Central memory CD8-positive, alpha-beta T cell (primary cell): ENCODE measurements at regions not wholly inside any gene's neighbourhood (a gene's known extent, or its start where the extent isn't known, plus 50 kb on each side); places are given as distances from the start of the nearest gene placed in this dataset.

ENCODE experiments used
- ATAC-seq: fragments of 150-1000 bp; cut with Tn5 transposase; replicated peaks from 2 replicates; pipeline ENCODE4 v1.10.0; 2022; ENCODE audit warnings: mild to moderate bottlenecking, moderate FRiP score, moderate number of reproducible peaks; ENCODE audit not compliant: poor library complexity, severe bottlenecking; ENCODE audit errors: extremely low read depth
- DNase-seq, 2 donors: peaks; one replicate each; pipeline ENCODE4 v3.0.0; 2021; ENCODE audit warnings: low spot score in 2 of 2
- H3K27ac Mint-ChIP-seq: one replicate; pipeline ENCODE4 v1.8.0; 2022; ENCODE audit warnings: low read depth, mild to moderate bottlenecking, moderate library complexity, mixed read lengths
- H3K27me3 Mint-ChIP-seq: one replicate; pipeline ENCODE4 v1.8.0; 2022; ENCODE audit warnings: mixed read lengths
- H3K36me3 Mint-ChIP-seq: one replicate; pipeline ENCODE4 v1.8.0; 2022; ENCODE audit warnings: mild to moderate bottlenecking, moderate library complexity, mixed read lengths; ENCODE audit not compliant: insufficient read depth
- H3K4me1 Mint-ChIP-seq: one replicate; pipeline ENCODE4 v1.8.0; 2022; ENCODE audit warnings: mixed read lengths
- H3K4me3 Mint-ChIP-seq: one replicate; pipeline ENCODE4 v1.8.0; 2022; ENCODE audit warnings: mild to moderate bottlenecking, moderate library complexity, mixed read lengths
- H3K9me3 Mint-ChIP-seq: one replicate; pipeline ENCODE4 v1.8.0; 2022; ENCODE audit warnings: mixed read lengths

DNA sequence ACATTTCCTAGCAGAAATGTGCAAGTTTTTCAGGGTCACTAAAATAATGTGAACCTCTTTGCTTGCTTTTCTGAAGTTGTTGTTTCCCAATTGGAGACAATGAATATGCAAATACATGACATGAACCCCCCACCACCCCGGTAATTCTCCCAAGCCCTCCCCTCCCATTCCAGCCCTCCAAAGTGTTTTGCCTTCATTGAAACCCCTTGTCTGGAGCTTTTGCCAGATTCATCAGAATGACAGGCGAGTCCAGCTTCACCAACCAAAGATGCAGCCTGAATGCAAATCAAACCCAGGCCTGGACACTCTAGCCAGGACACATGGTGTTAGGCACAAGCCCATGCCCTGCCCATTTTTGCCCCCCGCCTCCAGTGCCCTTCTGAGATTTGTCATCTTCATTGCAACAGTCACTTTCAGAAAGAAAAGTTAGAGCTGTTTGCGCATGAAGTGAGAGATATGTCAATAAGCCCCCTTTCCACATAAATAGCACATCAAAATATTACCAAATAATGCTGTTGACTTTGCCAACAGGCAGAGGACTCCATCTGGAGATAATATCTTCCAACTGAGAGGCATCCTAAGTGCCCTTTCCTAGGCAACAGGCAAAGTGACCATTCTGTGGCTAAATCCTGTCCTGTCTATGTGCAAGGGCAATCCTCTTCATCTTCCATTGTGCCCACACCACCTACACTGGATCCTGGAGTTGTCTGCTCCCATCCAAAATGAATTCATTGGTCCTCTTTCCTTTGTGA lies 145.6 kb upstream of the NFIA start:
- H3K36me3 Mint-ChIP-seq, result no peaks in the 10 kb centered on the region
- H3K4me1 Mint-ChIP-seq, result no peaks in the 10 kb centered on the region
- no peak for ATAC-seq
- no peak overlapping the region for H3K4me3 Mint-ChIP-seq
- no peaks in the 10 kb centered on the region for H3K9me3 Mint-ChIP-seq
- peaks cover 45% of the 10 kb centered on the region for H3K27me3 Mint-ChIP-seq
- no peak for DNase-seq
- H3K27ac Mint-ChIP-seq, result no peak overlapping the region

DNA sequence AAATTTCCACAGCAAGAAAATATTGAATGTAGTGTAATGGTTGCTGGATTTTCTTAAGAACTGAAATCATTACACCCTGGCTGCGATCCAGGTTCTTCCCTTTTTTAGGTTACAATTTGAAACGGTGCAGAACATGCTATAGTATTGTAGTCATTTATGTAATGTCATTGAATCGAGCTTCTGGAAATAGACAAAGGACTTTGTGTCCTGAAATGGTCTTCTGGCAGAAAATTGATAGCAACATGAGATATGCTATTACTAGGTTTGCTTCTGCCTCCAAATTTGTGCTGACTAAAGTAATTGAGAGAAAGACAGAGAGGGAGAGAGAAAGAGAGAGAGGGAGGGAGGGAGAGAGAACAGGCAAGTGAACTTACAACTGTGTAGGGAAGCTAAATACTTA lies 146.2 kb upstream of the NFIA start:
- Mint-ChIP-seq H3K36me3 (no peaks in the 10 kb centered on the region), H3K9me3 (no peaks in the 10 kb centered on the region), H3K4me3 (no peak overlapping the region), H3K4me1 (no peaks in the 10 kb centered on the region), H3K27me3 (peaks cover 50% of the 10 kb centered on the region), H3K27ac (no peak overlapping the region)
- no peak for ATAC-seq
- DNase-seq, result no peak

DNA sequence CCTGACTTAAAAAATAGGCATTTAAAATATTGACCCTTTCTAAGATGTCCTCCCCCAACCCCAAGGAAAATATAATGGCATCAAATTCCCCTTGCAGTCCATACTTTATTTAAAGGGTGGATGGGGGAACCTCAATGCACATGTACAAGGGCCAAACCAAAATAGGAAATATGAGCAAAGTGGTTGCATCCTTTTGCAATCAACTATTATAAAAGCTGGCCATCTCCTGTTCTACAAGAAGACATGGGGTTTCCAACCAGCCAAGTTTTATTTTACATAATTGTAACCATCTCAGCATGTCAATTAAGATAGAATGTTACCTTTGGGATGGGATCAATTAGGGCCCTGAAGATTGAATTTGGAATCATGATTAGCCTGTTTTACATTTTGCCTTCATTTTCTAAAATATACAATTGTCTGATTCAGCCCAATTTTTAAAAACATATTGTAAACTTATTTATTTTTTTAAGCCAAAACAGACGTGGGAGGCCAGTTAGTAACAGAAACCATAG lies 146.7 kb upstream of the NFIA start:
- Mint-ChIP-seq H3K36me3 (no peaks in the 10 kb centered on the region), H3K9me3 (no peaks in the 10 kb centered on the region), H3K27me3 (peaks cover 46% of the 10 kb centered on the region), H3K4me1 (no peaks in the 10 kb centered on the region), H3K4me3 (no peak overlapping the region), H3K27ac (no peak overlapping the region)
- no peak for ATAC-seq
- DNase-seq, result no peak

DNA sequence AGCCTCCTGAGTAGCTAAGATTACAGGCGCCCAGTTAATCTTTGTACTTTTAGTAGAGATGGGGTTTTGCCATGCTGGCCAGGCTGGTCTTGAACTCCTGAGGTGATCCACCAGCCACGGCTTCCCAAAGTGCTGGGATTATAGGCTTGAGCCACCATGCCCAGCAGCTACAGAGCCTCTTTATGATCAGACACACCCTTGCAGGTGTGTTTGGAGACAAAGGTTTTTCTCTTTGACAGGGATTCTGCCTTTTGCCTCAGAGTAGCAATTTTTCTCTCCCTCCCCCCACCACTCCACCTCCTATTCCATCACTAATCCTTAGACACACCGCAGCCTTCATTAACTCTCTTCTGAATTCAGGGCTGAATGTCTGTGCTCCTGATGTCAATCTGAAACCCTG lies 152.2 kb upstream of the NFIA start:
- H3K9me3 Mint-ChIP-seq, result no peaks in the 10 kb centered on the region

DNA sequence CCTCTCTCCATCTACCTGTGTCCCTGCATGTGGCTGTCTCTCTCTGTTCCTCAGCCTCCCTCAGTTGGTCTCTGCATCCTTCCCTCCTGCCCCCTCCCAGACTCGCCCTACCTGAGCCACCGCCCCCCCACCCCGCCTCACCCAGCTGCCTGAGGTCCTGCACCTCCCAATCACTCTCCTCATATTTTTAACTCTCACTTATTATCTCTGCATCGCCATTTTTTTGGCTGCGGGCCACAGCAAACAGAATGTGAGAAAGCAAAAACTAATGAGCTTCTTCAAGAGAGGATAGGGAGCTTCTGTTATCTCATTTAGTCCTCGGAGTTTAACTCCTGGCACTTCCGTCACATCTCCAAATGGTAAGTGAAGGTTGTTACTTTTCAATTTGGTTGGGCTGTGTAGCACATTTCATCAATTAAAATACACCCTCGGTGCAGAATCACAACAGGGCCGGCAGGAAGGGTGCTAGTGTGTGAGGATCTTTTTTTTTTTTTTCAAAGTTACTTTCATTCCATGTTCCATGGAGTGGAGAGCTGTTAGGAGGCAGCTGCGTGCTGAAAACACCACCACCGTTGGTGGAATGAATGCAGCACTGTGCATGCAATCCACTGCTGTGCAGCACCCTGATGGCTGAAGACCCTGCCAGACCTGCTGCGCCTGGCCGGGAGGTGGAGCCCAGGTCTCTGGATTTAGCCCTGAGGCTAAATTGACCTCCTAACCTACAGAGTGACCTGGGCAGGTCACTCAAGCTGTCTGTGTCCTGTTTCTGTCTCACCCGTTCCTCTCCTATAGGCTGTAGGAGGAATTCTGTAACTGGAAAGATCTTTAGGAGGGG lies 157.2 kb upstream of the NFIA start:
- H3K4me1 Mint-ChIP-seq, result no peaks in the 10 kb centered on the region
- H3K36me3 Mint-ChIP-seq, result no peaks in the 10 kb centered on the region
- H3K27me3 Mint-ChIP-seq, result no peaks in the 10 kb centered on the region
- H3K27ac Mint-ChIP-seq, result no peak overlapping the region
- no peak for ATAC-seq
- no peaks in the 10 kb centered on the region for H3K9me3 Mint-ChIP-seq
- no peak for DNase-seq
- H3K4me3 Mint-ChIP-seq, result no peak overlapping the region

More for the DNA sequence above, 152.2 kb upstream of the NFIA start:
- ATAC-seq (no peak), DNase-seq (no peak)
- no peak overlapping the region for H3K27ac Mint-ChIP-seq
- H3K4me1 Mint-ChIP-seq, result no peaks in the 10 kb centered on the region
- H3K27me3 Mint-ChIP-seq, result peaks cover 12% of the 10 kb centered on the region
- no peaks in the 10 kb centered on the region for H3K36me3 Mint-ChIP-seq
- H3K4me3 Mint-ChIP-seq, result no peak overlapping the region

DNA sequence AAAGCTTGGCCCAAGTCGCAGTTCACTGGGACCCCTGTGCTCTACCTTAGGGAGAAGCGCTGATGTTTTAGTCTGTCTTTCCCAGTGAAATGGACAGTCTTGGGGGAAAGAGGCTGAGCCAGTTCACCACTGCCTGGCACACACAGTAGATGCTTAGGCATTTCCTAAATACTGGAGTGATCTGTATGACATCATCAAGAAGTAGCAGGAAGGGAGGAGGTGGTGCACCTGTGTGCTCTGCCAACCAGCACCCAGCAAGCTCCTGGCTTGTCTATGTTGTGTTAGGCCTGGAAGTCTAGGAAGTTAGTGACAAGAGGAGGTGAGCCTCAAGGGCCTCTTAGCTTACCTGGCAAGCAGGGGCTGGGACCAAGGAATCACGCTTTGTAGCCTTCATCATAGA lies 158.2 kb upstream of the NFIA start:
- Mint-ChIP-seq H3K9me3 (no peaks in the 10 kb centered on the region), H3K36me3 (no peaks in the 10 kb centered on the region), H3K4me3 (no peak overlapping the region), H3K4me1 (no peaks in the 10 kb centered on the region), H3K27me3 (no peaks in the 10 kb centered on the region), H3K27ac (no peak overlapping the region)
- DNase-seq (no peak), ATAC-seq (no peak)

DNA sequence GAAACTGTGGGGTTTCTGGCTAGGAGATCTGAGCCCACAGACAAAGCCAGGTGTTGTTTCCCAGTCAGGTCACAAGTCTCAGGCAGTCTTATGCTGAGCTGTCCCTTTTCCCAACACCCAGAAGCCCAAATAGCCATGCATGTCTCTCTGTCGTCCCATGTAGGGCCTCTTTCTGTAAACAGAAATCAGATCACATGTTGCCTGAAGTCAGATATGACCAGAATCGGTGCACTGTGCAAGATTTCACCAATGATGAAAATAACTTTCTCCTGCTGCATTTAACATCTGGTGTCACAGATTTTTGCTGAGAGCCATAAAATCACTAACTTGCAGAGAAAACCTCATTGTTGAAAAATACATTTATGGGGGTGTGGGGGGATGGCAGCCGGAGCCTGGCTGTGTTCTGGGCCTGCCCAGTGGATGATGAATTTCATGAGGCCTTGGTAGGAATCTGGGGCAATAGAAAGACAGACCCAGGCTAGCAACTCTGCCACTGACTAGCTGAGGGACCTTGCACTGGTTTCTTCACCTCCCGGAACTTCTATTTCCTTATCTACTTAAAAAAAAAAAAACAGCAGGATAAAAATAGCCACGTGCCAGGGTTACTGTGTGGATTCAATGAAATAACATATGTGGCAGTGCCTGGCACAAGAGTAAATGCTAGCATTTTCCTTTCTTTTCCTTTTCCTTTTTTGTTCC lies 158.8 kb upstream of the NFIA start:
- no peaks in the 10 kb centered on the region for H3K27me3 Mint-ChIP-seq
- no peaks in the 10 kb centered on the region for H3K9me3 Mint-ChIP-seq
- no peaks in the 10 kb centered on the region for H3K36me3 Mint-ChIP-seq
- ATAC-seq (no peak), DNase-seq (no peak)
- H3K4me1 Mint-ChIP-seq, result no peaks in the 10 kb centered on the region
- no peak overlapping the region for H3K4me3 Mint-ChIP-seq
- no peak overlapping the region for H3K27ac Mint-ChIP-seq

DNA sequence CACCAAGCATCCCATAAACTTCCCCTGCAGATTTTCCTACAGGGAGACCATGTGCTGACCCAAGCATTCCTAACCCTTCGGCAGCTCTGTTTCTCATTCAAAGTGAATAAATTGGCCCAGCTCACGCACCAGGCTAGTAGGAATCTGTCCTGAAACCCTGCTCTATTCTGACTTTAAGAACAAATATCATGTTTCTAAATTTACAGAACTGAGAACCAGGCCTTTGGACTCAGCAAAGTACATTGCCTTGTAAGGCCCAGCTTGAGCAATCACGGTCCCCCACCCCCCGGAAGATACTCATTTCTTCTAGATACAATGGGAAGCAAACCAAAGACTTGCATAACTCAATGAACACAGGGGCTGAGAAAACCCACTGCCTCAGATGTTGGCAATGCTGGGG lies 160.1 kb upstream of the NFIA start:
- no peak for ATAC-seq
- Mint-ChIP-seq H3K9me3 (no peaks in the 10 kb centered on the region), H3K4me1 (no peaks in the 10 kb centered on the region), H3K36me3 (no peaks in the 10 kb centered on the region), H3K27ac (no peak overlapping the region), H3K4me3 (no peak overlapping the region), H3K27me3 (no peaks in the 10 kb centered on the region)
- DNase-seq, result no peak

DNA sequence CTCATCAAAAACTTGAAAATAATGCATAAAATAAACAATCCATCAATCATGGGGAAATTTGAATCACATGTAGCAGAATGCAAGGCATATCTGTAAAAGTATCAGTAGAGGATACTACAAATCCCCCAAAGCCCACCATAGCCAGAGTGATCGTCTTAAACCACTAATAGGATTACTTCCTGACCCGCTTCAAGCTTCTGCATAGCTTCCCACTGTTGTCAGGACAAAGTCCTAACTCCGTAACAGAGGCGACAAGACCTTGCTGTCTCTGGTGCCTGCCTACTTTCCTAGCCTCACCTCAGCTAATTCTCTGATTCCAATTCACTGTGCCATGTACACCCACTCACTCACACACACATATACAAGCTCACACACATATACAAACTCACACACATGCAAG lies 161.2 kb upstream of the NFIA start:
- no peak for ATAC-seq
- no peak overlapping the region for H3K27ac Mint-ChIP-seq
- no peak overlapping the region for H3K4me3 Mint-ChIP-seq
- no peaks in the 10 kb centered on the region for H3K36me3 Mint-ChIP-seq
- no peaks in the 10 kb centered on the region for H3K9me3 Mint-ChIP-seq
- peaks cover 8% of the 10 kb centered on the region for H3K27me3 Mint-ChIP-seq
- no peak for DNase-seq
- H3K4me1 Mint-ChIP-seq, result no peaks in the 10 kb centered on the region

DNA sequence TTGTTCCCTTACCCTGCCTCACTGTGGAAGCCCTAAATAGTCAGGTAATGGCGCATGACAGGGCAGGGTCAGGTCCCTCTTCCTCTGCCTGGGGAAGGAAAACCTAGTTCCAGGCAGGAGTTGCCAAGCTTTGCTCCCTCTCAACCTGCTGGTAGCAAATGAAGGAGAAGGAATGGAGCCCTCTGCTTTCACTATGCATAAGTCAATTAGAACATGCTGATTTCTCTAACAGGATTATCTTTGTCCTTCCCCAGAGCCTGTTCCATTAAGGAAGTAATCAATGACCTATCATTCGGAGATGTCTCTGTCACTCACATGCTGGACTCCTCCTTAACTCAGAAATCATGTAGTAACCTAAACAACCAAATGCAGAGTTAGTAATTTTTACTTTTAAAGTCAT lies 161.8 kb upstream of the NFIA start:
- Mint-ChIP-seq H3K4me1 (no peaks in the 10 kb centered on the region), H3K36me3 (no peaks in the 10 kb centered on the region), H3K4me3 (no peak overlapping the region), H3K27me3 (peaks cover 9% of the 10 kb centered on the region), H3K27ac (no peak overlapping the region), H3K9me3 (no peaks in the 10 kb centered on the region)
- DNase-seq (no peak), ATAC-seq (no peak)

DNA sequence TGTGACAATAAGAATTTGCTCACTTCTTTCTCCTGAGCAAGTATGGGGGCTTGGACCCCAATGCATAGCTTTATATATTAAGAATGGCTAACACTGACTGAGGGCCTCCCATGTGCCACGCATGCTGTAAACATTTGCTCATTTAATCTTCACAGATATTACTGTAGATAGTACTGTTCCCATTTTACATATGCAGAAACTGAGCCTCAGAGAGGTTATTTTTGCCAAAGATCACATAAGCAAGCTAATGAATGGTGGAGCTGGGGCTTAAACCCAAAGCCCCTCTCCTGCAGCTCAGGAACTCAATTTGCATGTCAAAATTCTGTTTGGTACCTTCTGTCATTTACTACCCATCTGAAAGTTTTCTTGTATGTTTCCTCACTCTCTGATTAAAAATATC lies 163.5 kb upstream of the NFIA start:
- Mint-ChIP-seq H3K27ac (no peak overlapping the region), H3K4me1 (no peaks in the 10 kb centered on the region), H3K27me3 (peaks cover 21% of the 10 kb centered on the region), H3K36me3 (no peaks in the 10 kb centered on the region), H3K4me3 (no peak overlapping the region), H3K9me3 (no peaks in the 10 kb centered on the region)
- ATAC-seq (no peak), DNase-seq (no peak)

DNA sequence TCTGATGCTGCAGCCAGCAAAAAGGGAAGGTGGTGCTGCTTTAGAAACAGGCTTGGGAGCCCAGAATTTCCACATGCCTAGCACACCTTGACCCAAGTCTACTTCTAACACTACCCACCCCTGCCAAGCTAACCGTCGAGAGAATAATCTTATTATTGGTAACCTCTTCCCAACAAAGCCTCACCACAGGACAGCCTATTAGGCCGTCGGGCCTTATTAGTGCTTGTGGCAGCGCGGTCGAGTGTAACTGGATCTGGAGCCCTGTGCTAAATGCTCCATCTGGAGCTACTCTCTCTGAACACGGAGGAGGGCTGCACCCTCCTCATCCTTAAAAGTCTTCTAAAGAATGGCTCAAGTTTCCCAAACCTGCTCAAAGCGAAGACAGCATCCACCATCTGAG lies 165.5 kb upstream of the NFIA start:
- H3K9me3 Mint-ChIP-seq, result no peaks in the 10 kb centered on the region
- DNase-seq, result no peak
- no peak overlapping the region for H3K4me3 Mint-ChIP-seq
- no peak for ATAC-seq
- H3K27ac Mint-ChIP-seq, result no peak overlapping the region
- no peaks in the 10 kb centered on the region for H3K4me1 Mint-ChIP-seq
- peaks cover 34% of the 10 kb centered on the region for H3K27me3 Mint-ChIP-seq
- H3K36me3 Mint-ChIP-seq, result no peaks in the 10 kb centered on the region
